ENCODE measurements at regions not wholly inside any gene's neighbourhood (a gene's known extent, or its start where the extent isn't known, plus 50 kb on each side); places are given as distances from the start of the nearest gene placed in this dataset.

DNA sequence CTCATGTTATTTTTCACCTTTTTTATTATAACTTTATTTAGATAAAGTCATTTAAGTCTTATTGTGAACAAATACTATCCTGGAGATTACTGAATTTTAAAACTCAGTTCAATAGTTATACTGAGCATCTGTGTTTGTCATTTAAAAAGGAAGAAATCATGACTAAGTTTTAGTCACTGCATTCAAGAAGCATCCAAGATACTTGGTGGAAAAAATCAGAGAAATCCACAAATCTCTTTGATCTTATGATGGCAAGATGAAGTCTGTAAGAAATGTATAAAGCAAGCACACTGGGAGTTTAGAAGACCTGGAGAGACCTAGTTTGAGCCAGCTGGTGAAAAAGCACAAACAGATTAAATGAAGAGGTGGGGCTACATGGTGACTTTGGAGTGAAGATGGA is 529.8 kb upstream of the IGFBP3 start:
- no peak for DNase-seq (ENCODE audit: extremely low spot score, unreplicated experiment)
- Mint-ChIP-seq H3K36me3 (no peaks in the 10 kb centered on the region), H3K4me1 (ENCODE audit: unreplicated experiment) (no peaks in the 10 kb centered on the region), H3K4me3 (no peak overlapping the region), H3K27me3 (no peaks in the 10 kb centered on the region), H3K9me3 (peaks cover 11% of the 10 kb centered on the region), H3K27ac (no peak overlapping the region)
- TF ChIP-seq, protein P1, sequence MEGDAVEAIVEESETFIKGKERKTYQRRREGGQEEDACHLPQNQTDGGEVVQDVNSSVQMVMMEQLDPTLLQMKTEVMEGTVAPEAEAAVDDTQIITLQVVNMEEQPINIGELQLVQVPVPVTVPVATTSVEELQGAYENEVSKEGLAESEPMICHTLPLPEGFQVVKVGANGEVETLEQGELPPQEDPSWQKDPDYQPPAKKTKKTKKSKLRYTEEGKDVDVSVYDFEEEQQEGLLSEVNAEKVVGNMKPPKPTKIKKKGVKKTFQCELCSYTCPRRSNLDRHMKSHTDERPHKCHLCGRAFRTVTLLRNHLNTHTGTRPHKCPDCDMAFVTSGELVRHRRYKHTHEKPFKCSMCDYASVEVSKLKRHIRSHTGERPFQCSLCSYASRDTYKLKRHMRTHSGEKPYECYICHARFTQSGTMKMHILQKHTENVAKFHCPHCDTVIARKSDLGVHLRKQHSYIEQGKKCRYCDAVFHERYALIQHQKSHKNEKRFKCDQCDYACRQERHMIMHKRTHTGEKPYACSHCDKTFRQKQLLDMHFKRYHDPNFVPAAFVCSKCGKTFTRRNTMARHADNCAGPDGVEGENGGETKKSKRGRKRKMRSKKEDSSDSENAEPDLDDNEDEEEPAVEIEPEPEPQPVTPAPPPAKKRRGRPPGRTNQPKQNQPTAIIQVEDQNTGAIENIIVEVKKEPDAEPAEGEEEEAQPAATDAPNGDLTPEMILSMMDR (conservative IDR thresholded peaks at IDR 0.05): no peak

DNA sequence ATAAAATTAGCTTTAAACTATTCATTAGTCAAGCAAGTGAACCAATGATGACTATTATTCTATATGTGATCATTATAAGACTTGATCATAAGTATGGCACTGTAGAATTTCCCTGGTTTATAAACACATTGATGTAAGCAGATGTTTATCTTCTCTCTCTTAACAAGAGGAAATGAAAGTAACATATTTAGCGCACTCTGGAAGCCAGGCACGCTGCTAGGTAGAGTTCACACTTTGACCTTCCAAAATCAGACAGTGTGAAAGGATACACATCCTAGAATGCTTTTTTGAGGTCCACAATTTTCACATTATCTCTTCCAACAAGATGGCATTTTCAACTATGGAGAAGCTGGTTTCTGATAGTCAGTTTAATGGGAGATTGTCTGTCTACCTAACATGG is 529.4 kb upstream of the IGFBP3 start:
- H3K27ac Mint-ChIP-seq: no peak overlapping the region
- no peaks in the 10 kb centered on the region for H3K36me3 Mint-ChIP-seq
- H3K4me3 Mint-ChIP-seq: no peak overlapping the region
- peaks cover 11% of the 10 kb centered on the region for H3K9me3 Mint-ChIP-seq
- H3K4me1 Mint-ChIP-seq (ENCODE audit: unreplicated experiment): no peaks in the 10 kb centered on the region
- no peak for DNase-seq (ENCODE audit: extremely low spot score, unreplicated experiment)
- no peaks in the 10 kb centered on the region for H3K27me3 Mint-ChIP-seq
- TF ChIP-seq, protein P1 (conservative IDR thresholded peaks at IDR 0.05): no peak

DNA sequence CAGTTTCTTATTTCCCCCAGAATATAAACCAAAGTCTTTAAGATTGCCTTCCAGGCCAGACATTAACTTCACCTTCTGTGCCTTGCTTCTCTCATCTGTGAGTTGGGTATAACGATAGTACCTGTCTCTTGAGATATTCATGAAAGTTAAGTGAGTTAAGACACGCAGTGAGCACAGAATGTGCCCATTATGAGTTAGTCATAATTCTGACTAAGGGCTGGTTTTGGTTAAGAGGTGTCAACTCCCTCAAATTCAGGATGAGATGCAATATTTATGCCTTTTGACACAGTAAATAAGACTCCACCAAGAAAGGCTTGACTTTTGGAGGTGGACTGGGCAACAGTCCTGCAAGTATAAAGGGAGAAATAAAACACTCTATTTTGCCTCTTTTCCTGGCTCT is 528.7 kb upstream of the IGFBP3 start:
- H3K4me3 Mint-ChIP-seq: no peak overlapping the region
- DNase-seq (ENCODE audit: extremely low spot score, unreplicated experiment): no peak
- no peak overlapping the region for H3K27ac Mint-ChIP-seq
- no peaks in the 10 kb centered on the region for H3K36me3 Mint-ChIP-seq
- H3K27me3 Mint-ChIP-seq: peaks cover 2% of the 10 kb centered on the region
- peaks cover 5% of the 10 kb centered on the region for H3K9me3 Mint-ChIP-seq
- TF ChIP-seq, protein P1 (conservative IDR thresholded peaks at IDR 0.05): no peak
- no peaks in the 10 kb centered on the region for H3K4me1 Mint-ChIP-seq (ENCODE audit: unreplicated experiment)

DNA sequence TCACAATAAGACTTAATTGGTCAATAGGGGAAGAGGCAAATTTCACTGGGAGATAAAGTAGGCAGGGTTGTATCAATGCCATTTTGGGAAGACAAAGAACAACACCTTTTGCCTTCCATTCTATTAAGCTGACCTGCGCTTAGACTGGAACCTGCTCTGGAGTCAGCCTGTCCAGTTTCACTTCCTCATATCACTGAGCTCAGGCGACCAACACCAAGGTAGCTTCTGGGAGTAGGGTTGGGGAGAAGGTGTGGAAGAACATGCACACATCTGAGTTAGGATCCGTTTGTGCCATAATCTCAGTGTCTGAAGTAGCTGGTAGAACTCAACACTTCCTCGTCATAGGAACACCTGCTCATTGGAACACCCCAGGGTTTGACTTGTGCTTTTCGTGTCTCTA is 527.4 kb upstream of the IGFBP3 start:
- Mint-ChIP-seq H3K27me3 (peaks cover 4% of the 10 kb centered on the region), H3K4me1 (ENCODE audit: unreplicated experiment) (no peaks in the 10 kb centered on the region), H3K4me3 (no peak overlapping the region), H3K9me3 (peaks cover 9% of the 10 kb centered on the region), H3K27ac (no peak overlapping the region), H3K36me3 (no peaks in the 10 kb centered on the region)
- no peak for DNase-seq (ENCODE audit: extremely low spot score, unreplicated experiment)
- TF ChIP-seq, protein P1 (conservative IDR thresholded peaks at IDR 0.05): no peak

- no peak for DNase-seq (ENCODE audit: extremely low spot score, unreplicated experiment)
- H3K27ac Mint-ChIP-seq: no peak overlapping the region
- no peaks in the 10 kb centered on the region for H3K36me3 Mint-ChIP-seq
- no peaks in the 10 kb centered on the region for H3K4me1 Mint-ChIP-seq (ENCODE audit: unreplicated experiment)
- H3K27me3 Mint-ChIP-seq: peaks cover 4% of the 10 kb centered on the region
- TF ChIP-seq, protein P1 (conservative IDR thresholded peaks at IDR 0.05): no peak
- no peak overlapping the region for H3K4me3 Mint-ChIP-seq
- peaks cover 9% of the 10 kb centered on the region for H3K9me3 Mint-ChIP-seq
Observed at GRCh38 chr7:46446151-46446550, 525.1 kb upstream of the IGFBP3 start.

- Mint-ChIP-seq H3K27me3 (peaks cover 4% of the 10 kb centered on the region), H3K4me3 (no peak overlapping the region), H3K36me3 (no peaks in the 10 kb centered on the region), H3K4me1 (ENCODE audit: unreplicated experiment) (no peaks in the 10 kb centered on the region), H3K27ac (no peak overlapping the region), H3K9me3 (peaks cover 9% of the 10 kb centered on the region)
- TF ChIP-seq, protein P1 (conservative IDR thresholded peaks at IDR 0.05): no peak
- DNase-seq (ENCODE audit: extremely low spot score, unreplicated experiment): no peak
Observed at GRCh38 chr7:46444256-46444655, 523.2 kb upstream of the IGFBP3 start.
